SH-SY5Y (cell line): ENCODE measurements at regions not wholly inside any gene's neighbourhood (a gene's known extent, or its start where the extent isn't known, plus 50 kb on each side); places are given as distances from the start of the nearest gene placed in this dataset.

Experiments used
- GATA2 ChIP-seq: IDR thresholded peaks from 2 replicates; pipeline ENCODE4 v1.6.1; 2011; ENCODE audit warnings: mild to moderate bottlenecking, low read depth, low read length
- GATA3 ChIP-seq: IDR thresholded peaks from 2 replicates; pipeline ENCODE4 v1.6.1; 2011; ENCODE audit warnings: low read depth, mild to moderate bottlenecking, low read length, moderate library complexity

DNA sequence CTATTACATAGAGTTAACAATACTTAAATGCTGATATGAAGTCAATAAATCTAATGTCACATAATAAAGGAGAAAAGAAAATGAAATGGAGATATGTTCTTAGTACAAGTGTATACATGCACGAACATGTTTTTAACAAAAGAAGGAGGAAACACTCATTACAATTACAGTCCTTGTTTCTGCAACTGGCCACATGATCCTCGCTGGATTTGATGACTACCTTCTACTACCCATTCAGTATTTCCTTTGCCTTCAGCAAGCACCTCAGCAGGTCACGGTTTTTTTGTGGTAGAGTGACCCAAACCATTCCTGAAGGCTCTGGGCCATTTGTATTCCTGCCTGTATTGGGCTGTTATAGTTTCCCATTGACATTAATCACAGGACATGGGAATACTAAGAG is 172.8 kb upstream of the CXADR start:
- no peak for TF ChIP-seq GATA3
- no peak for TF ChIP-seq GATA2
